OCI-LY3 (cell line): ENCODE measurements at regions not wholly inside any gene's neighbourhood (a gene's known extent, or its start where the extent isn't known, plus 50 kb on each side); places are given as distances from the start of the nearest gene placed in this dataset.

Source experiments
- H2AFZ ChIP-seq: fragments of 200-600, 300-600 bp; shearing (Covaris generic); 2 replicates; pipeline ENCODE4 v1.6.0; 2014; ENCODE audit warnings: antibody characterized with exemption, low read depth, low read length
- H3K27ac ChIP-seq: fragments of 200-600, 300-600 bp; sonication (generic); 2 replicates; pipeline ENCODE4 v1.5.1; 2014; ENCODE audit warnings: mild to moderate bottlenecking, low read length, moderate library complexity, mixed read lengths
- H3K27me3 ChIP-seq: fragments of 200-600, 300-600 bp; sonication (generic); 2 replicates; pipeline ENCODE4 v1.6.1; 2014; ENCODE audit warnings: low read depth, low read length, mixed read lengths
- H3K36me3 ChIP-seq: fragments of 200-600, 300-600 bp; sonication (generic); replicated peaks from 2 replicates; pipeline ENCODE3; 2014; ENCODE audit warnings: low read depth, low read length, mixed read lengths
- H3K4me1 ChIP-seq: fragments of 300-600, 200-600 bp; sonication (generic); 2 replicates; pipeline ENCODE4 v1.6.1; 2014; ENCODE audit warnings: low read length, mixed read lengths
- H3K4me2 ChIP-seq: fragments of 200-600, 300-600 bp; sonication (generic); 2 replicates; pipeline ENCODE4 v1.6.1; 2014; ENCODE audit warnings: low read length, mixed read lengths
- H3K4me3 ChIP-seq: fragments of 300-600, 200-600 bp; sonication (generic); 2 replicates; pipeline ENCODE4 v1.5.1; 2014; ENCODE audit warnings: antibody characterized with exemption, mild to moderate bottlenecking, low read length, moderate library complexity
- H3K79me2 ChIP-seq: fragments of 300-600, 200-600 bp; shearing (Covaris generic); 2 replicates; pipeline ENCODE4 v1.6.1; 2014; ENCODE audit warnings: mild to moderate bottlenecking, low read length, mixed read lengths
- H3K9ac ChIP-seq: fragments of 300-600, 200-600 bp; shearing (Covaris generic); 2 replicates; pipeline ENCODE4 v1.6.0; 2014; ENCODE audit warnings: mild to moderate bottlenecking, low read length, moderate library complexity
- H3K9me3 ChIP-seq: fragments of 200-600, 300-600 bp; shearing (Covaris generic); 2 replicates; pipeline ENCODE4 v1.6.1; 2014; ENCODE audit warnings: low read length, mixed read lengths; ENCODE audit not compliant: insufficient read depth
- H4K20me1 ChIP-seq: fragments of 200-600, 300-600 bp; sonication (generic); 2 replicates; pipeline ENCODE4 v1.6.1; 2016; ENCODE audit warnings: low read length, mixed read lengths; ENCODE audit not compliant: insufficient read depth
- EZH2phosphoT487 ChIP-seq: fragments of 200-600 bp; shearing (Covaris generic); IDR thresholded peaks from 2 replicates; pipeline ENCODE4 v1.6.1; 2018; ENCODE audit warnings: antibody characterized with exemption, mixed run types, low read depth
- TF ChIP-seq, protein P1 (sequence below): fragments of 200-600, 300-600 bp; sonication (generic); IDR thresholded peaks from 2 replicates; pipeline ENCODE4 v1.5.1; 2014; ENCODE audit warnings: antibody characterized with exemption, low read length, low read depth

DNA sequence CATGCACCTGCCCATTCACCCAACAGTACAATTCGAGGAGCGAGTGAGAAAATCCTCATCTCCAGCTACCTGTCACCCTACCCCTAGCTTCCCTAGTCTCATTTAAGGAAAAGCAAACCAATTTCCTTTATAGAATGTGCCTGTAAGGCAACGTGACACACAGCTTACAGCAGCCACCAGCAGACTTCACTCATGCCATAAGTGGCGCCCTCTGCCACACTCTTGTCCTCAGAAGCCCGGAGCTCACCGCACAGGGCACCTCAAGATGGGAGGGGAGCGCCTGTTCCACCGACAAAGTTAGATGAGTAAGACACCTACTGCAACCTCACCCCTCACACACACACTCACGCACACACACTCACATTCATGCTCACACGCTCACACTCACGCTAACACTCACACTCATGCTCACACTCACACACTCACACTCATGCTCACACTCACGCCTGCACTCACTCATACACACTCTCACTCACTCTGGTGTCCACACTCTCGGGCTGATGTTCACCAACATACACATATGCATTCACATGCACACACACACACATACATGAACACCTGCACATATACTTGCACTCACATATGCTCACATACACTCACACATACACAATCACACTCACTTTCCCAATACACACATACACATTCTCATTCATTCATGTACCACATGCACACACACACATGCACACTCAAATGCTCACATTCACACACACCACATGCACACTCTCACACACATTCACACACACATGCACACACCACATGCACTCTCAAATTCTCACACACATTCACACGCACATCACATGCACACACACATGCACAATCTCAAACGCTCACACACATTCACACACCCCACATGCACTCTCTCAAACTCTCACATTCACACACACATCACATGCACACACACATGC, 170.7 kb downstream of the PSMG1 start:
- no peak overlapping the region for H2AFZ ChIP-seq
- peaks cover 21% of the 10 kb centered on the region; the same call in 1 of the 2 replicates for H3K27me3 ChIP-seq
- no peaks in the 10 kb centered on the region for H3K9me3 ChIP-seq
- H3K4me1 ChIP-seq = peaks cover 12% of the 10 kb centered on the region
- TF ChIP-seq, protein P1, sequence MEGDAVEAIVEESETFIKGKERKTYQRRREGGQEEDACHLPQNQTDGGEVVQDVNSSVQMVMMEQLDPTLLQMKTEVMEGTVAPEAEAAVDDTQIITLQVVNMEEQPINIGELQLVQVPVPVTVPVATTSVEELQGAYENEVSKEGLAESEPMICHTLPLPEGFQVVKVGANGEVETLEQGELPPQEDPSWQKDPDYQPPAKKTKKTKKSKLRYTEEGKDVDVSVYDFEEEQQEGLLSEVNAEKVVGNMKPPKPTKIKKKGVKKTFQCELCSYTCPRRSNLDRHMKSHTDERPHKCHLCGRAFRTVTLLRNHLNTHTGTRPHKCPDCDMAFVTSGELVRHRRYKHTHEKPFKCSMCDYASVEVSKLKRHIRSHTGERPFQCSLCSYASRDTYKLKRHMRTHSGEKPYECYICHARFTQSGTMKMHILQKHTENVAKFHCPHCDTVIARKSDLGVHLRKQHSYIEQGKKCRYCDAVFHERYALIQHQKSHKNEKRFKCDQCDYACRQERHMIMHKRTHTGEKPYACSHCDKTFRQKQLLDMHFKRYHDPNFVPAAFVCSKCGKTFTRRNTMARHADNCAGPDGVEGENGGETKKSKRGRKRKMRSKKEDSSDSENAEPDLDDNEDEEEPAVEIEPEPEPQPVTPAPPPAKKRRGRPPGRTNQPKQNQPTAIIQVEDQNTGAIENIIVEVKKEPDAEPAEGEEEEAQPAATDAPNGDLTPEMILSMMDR = no peak
- TF ChIP-seq EZH2phosphoT487 = no peak
- no peak overlapping the region for H3K4me2 ChIP-seq
- H3K4me3 ChIP-seq = no peak overlapping the region
- no peaks in the 10 kb centered on the region for H3K79me2 ChIP-seq
- no peak overlapping the region for H3K27ac ChIP-seq
- no peaks in the 10 kb centered on the region for H3K36me3 ChIP-seq
- H3K9ac ChIP-seq = no peak overlapping the region
- H4K20me1 ChIP-seq = no peaks in the 10 kb centered on the region

DNA sequence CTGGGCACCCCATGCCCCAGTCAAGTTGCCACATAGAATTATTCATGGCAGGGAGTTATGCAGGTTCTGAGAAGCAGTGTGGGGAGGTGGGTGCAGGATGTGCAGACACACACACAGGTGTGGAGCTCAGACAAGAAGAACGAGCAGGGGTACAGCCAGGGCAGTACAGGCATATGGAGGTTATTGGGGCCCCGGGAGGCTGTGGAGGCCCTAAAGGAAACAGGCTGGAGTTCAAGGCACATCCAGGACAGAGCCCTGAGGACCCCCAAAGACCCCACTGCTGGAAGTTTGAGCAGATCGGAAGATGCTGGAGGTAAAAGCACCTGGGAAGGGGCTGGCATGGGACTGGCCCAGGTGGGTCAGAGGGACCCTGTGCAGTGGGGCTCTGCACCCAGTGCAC, 171.3 kb downstream of the PSMG1 start:
- Histone ChIP-seq H4K20me1 (no peaks in the 10 kb centered on the region), H3K4me2 (no peak overlapping the region), H3K36me3 (no peaks in the 10 kb centered on the region), H3K9ac (no peak overlapping the region), H3K79me2 (no peaks in the 10 kb centered on the region), H3K27me3 (peaks cover 20% of the 10 kb centered on the region; the same call in 1 of the 2 replicates), H3K4me3 (no peak overlapping the region), H3K4me1 (peaks cover 5% of the 10 kb centered on the region), H2AFZ (no peak overlapping the region), H3K9me3 (no peaks in the 10 kb centered on the region), H3K27ac (no peak overlapping the region)
- TF ChIP-seq, protein P1 = no peak
- TF ChIP-seq EZH2phosphoT487 = no peak

DNA sequence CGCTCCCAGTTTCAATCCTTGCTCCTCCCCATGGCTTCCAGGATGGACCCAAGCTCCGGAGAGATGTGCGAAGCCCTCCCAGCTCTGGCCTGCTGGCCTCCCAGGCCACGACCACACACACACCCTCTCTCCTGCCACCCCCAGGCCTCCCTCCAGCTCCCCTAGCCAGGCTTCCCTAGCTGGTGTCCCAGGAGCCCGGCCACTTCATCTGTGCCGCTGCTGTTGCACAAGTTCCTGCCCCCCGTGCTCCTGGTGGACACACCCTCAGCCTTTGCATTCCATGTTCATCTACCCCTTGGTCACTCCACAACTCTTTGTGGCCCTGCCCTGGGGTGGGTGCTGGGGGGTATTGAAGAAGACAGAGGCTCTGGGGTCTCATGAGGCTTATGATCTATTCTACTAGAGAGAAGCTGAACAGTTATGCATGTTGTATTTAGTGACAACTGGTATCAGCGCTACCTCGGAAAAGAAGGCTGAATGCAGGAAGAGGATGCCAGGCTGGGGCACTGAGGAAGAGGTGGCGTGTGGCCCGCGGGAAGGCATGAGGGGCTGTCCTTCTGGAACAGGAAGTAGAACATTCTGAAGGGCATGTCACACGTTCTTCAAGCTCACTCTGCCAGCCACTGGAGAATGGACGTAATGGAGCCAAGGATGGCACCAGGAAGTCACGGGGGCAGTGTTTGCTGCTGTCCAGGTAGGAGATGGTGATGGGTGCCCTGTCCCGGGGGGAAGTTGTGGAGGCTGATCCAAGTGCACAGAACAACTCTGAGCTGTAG, 172.4 kb downstream of the PSMG1 start:
- Histone ChIP-seq H3K4me2 (no peak overlapping the region), H3K9me3 (no peaks in the 10 kb centered on the region), H3K27ac (no peak overlapping the region), H3K9ac (no peak overlapping the region), H3K4me1 (no peaks in the 10 kb centered on the region), H3K79me2 (no peaks in the 10 kb centered on the region), H3K4me3 (no peak overlapping the region), H2AFZ (no peak overlapping the region), H4K20me1 (no peaks in the 10 kb centered on the region), H3K36me3 (no peaks in the 10 kb centered on the region), H3K27me3 (peaks cover 24% of the 10 kb centered on the region)
- TF ChIP-seq, protein P1 = no peak
- TF ChIP-seq EZH2phosphoT487 = no peak
